GM21786 (cell line): ENCODE measurements at regions not wholly inside any gene's neighbourhood (a gene's known extent, or its start where the extent isn't known, plus 50 kb on each side); places are given as distances from the start of the nearest gene placed in this dataset.
"Not testable (repeated sequence)": the region's sequence is repeated elsewhere in the genome, so short reads cannot be mapped to it uniquely, and the experiment has no call there.

Source experiments
- ATAC-seq: cut with Tn5 transposase; IDR thresholded peaks from one replicate; pipeline ENCODE4 v1.9.1; 2021; ENCODE audit not compliant: unreplicated experiment

GRCh38 chr4:189129044-189129694, 811.5 kb upstream of the FRG1 start:
- no peak for ATAC-seq

DNA sequence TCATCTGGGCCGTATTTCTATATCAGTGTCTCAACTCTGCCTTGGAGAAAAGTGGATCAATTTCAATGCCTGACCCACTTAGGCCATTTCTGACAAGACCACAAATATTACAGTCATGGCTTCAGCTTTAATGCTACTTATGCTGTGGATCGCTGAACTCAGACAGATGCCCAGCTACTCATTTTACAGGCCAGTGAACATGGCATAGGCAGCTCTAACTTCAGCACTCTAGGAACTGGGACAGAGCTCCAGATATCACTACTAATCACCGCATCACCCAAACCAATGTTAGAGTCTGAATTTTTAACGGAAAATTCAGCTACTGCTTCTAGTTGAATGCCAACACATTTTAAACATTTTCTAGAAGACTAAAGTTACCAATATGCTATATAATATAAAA, 809.6 kb upstream of the FRG1 start:
- no peak for ATAC-seq

- ATAC-seq: no peak
These were observed 804.2 kb upstream of the FRG1 start for GRCh38 chr4:189136462-189136861.

DNA sequence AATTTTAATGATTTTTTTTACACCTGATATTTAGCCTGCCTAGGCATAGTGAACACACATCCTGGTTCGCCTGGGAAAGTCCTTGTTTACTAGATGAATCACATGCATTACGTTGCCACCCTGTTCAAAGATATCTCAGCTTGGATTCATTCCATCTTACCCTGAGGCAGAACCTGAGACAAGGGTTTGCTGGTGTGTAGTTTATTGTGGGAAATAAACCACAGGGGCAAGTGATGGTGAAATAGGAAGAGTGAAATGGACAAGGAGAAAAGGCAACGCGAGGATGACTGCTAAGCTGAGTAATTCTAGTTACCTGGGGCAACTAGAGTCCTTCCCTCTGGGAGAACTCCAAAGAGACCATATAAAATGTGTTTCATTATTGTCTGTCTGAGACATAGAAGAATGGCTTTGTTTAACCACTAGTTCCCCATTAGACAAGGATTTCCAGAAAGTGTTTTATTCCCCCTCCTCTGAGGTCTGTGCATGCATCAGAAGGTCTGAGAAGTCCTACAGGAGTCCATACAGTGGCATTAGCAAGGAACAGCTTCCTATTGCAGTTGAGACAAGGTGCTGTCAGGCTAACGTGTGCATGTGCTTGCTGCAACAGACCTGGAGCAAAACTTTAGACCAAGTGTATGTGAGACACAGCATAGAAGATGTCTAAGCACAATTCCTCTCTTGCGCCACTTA, 797.3 kb upstream of the FRG1 start:
- no peak for ATAC-seq

- ATAC-seq: no peak
These were observed 793.4 kb upstream of the FRG1 start for GRCh38 chr4:189147005-189147929.

DNA sequence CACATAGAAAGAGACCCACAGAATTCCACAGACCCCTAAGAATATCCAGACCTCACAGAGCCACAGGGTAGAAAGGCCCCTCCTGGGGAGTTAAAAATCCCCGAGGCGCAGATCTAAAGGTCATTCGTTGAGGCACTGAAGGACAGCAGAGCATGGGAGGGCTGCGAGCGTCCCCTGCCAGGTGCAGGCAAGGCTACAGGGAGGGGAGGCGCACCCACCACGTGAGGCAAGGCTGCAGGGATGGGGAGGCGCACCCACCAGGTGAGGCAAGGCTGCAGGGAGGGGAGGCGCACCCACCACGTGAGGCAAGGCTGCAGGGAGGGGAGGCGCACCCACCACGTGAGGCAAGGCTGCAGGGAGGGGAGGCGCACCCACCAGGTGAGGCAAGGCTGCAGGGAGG, 785.6 kb upstream of the FRG1 start:
- not testable (repeated sequence) for ATAC-seq

DNA sequence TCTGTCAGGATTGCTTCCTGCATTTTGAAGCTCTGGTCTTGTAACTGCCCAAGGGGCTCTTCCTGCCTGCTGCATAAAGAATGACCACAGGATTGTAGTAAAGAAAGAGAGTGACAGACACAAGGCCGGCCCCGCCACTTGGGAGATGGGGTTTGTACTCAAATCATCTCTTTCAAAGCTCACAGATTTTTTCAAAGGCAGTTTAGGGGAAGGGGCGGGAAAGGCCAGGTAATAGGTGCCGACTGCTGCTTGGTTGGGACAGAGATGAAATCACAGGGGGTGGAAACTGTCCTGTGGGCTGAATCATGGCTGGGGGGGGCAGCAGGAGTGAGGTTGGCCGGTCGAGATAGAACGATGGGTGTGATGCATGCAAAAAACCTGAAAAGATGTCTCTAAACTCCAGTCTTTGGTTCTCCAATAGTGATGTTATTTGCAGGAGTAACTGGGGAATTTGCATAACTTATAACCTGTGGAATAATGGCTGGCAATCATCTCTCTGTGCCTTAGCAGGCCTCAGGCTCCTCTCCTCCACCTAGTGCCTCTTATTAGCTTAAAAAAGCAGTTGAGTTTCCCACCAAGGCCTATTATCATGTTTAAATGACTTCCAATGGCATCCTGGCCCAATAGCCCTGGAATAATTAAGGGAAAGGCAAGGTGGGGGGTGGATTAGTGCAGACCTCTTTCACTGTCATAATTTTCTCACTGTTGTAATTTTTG, 778.4 kb upstream of the FRG1 start:
- ATAC-seq: no peak

GRCh38 chr4:189162888-189163287, 777.8 kb upstream of the FRG1 start:
- ATAC-seq: no peak

- no peak for ATAC-seq
These were observed 764.7 kb upstream of the FRG1 start for GRCh38 chr4:189176002-189176401.

GRCh38 chr4:189177130-189177529, 763.5 kb upstream of the FRG1 start:
- ATAC-seq: no peak

- no peak for ATAC-seq
These were observed 762.4 kb upstream of the FRG1 start for GRCh38 chr4:189178125-189178746.

DNA sequence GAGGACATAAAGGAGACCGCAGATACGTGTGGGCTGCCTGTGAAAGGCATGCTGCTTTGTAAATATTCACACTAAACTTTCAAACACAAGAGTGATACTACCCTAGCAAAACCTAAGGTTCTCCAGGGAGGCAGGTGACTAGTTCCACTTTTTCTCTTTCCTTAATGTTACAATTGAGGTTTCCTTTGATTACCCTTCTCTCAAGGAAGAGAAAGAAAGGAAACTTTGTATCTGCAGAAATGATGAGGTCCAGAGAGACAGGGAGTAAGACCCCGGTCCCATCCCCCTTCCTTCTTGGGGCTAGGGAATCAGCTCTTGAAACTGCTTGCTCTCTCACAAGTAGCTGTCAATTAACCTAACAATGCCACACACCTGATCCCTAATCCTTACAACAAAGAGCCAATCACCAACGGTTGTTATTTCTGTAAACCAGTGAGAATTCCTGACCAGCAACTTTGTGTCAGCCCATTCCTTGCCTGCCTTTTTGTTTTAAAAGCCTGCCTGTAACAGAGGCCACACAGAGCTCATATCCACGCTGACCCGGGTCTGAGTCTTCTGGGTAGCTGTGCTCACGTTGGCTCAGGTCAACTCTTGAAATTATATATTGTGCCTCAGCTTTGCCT, 754.8 kb upstream of the FRG1 start:
- no peak for ATAC-seq

DNA sequence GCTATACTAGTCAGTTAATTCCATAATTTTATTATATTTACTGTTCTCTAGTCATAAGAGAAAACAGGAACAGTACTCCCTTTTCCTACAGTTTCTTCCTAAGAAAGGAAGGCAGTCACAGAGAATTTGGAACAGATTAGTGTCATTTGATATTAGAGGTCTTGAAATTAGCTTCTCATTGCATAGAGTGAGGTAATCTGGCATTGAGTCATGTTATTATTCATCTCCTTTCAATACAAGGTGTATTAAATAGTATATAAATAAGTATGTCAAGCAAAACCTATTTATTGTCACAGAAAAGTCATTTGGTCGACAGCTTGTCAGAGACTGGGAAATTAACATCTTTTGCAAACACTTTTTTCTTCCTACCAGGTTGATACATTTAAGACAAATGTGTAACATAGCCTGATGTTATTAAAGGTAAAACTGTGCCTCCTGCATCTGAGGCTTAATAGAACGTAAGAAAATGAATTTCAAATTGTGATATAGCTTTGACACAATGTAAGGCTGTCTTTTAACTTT, 753.1 kb upstream of the FRG1 start:
- no peak for ATAC-seq

- ATAC-seq: no peak
These were observed 742.0 kb upstream of the FRG1 start for GRCh38 chr4:189198624-189199023.

GRCh38 chr4:189200353-189200752, 740.3 kb upstream of the FRG1 start:
- no peak for ATAC-seq

- peak; percentile 71 for ATAC-seq
These were observed 738.3 kb upstream of the FRG1 start for GRCh38 chr4:189202182-189202868.

DNA sequence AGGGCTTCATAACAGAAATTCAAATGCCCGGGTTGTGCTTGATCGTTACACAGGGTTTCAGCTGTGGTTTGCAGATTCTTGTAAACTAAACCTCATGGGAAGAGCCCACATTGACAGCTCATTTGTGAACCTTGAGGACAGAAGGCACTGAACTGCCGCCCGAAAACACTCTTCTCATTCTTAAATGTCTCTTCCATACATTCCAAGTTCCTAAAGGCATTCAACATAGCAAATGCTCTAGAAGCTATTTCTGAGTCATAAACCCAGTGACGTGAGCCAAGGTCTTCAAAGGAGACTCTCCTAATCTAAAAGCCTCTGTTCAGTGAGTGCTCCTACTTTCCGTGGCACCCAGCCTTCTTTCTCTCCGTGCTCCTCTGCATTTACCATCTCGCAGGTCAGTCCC, 737.8 kb upstream of the FRG1 start:
- no peak for ATAC-seq

GRCh38 chr4:189204616-189205015, 736.1 kb upstream of the FRG1 start:
- no peak for ATAC-seq

- no peak for ATAC-seq
These were observed 733.7 kb upstream of the FRG1 start for GRCh38 chr4:189206953-189207352.
